Mesendoderm (in vitro differentiated cells): ENCODE measurements at regions not wholly inside any gene's neighbourhood (a gene's known extent, or its start where the extent isn't known, plus 50 kb on each side); places are given as distances from the start of the nearest gene placed in this dataset.
A peak's percentile ranks its signal among the peaks of the same experiment; 100 is the strongest.
"Not testable (repeated sequence)": the region's sequence is repeated elsewhere in the genome, so short reads cannot be mapped to it uniquely, and the experiment has no call there.

Experiments used
- DNase-seq: peaks from one replicate; pipeline ENCODE4 v3.0.0; 2013
- H2AK5ac ChIP-seq: 2 replicates; pipeline ENCODE4 v1.6.1; 2013; ENCODE audit warnings: low read length, inconsistent platforms
- H2BK120ac ChIP-seq: 2 replicates; pipeline ENCODE4 v1.6.1; 2013; ENCODE audit warnings: low read depth, mild to moderate bottlenecking, low read length, moderate library complexity, mixed read lengths
- H2BK15ac ChIP-seq: replicated peaks from 2 replicates; pipeline ENCODE4 v1.6.1; 2013; ENCODE audit warnings: low read depth, mild to moderate bottlenecking, moderate library complexity
- H2BK5ac ChIP-seq: 2 replicates; pipeline ENCODE4 v1.6.1; 2013; ENCODE audit warnings: low read length, inconsistent platforms
- H3K18ac ChIP-seq: 2 replicates; pipeline ENCODE4 v1.6.1; 2013; ENCODE audit warnings: mild to moderate bottlenecking, low read length, mixed read lengths
- H3K23ac ChIP-seq: one replicate; pipeline ENCODE4 v1.6.1; 2013; ENCODE audit warnings: low read length
- H3K27ac ChIP-seq: 2 replicates; pipeline ENCODE4 v1.5.1; 2013; ENCODE audit warnings: low read depth, mild to moderate bottlenecking, inconsistent platforms, low read length, moderate library complexity
- H3K27me3 ChIP-seq: 2 replicates; pipeline ENCODE4 v1.6.1; 2013; ENCODE audit warnings: low read length, control low read depth, mild to moderate bottlenecking, inconsistent platforms; ENCODE audit not compliant: insufficient read depth, poor library complexity
- H3K36me3 ChIP-seq: 2 replicates; pipeline ENCODE4 v1.6.1; 2013; ENCODE audit warnings: low read length, inconsistent platforms; ENCODE audit not compliant: control insufficient read depth, insufficient read depth
- H3K4ac ChIP-seq: one replicate; pipeline ENCODE4 v1.6.1; 2013; ENCODE audit warnings: low read depth, mild to moderate bottlenecking, low read length, moderate library complexity
- H3K4me1 ChIP-seq: 2 replicates; pipeline ENCODE4 v1.6.1; 2013; ENCODE audit warnings: low read depth, low read length, inconsistent platforms; ENCODE audit not compliant: control insufficient read depth
- H3K4me2 ChIP-seq: 2 replicates; pipeline ENCODE4 v1.6.1; 2013; ENCODE audit warnings: low read length
- H3K4me3 ChIP-seq: 2 replicates; pipeline ENCODE4 v1.5.1; 2013; ENCODE audit warnings: mild to moderate bottlenecking, low read length
- H3K56ac ChIP-seq: one replicate; pipeline ENCODE4 v1.6.1; 2013; ENCODE audit warnings: low read length
- H3K79me1 ChIP-seq: 2 replicates; pipeline ENCODE4 v1.6.1; 2013; ENCODE audit warnings: low read length, inconsistent platforms
- H3K79me2 ChIP-seq: 2 replicates; pipeline ENCODE4 v1.6.1; 2013; ENCODE audit warnings: mild to moderate bottlenecking, low read length; ENCODE audit not compliant: control insufficient read depth, insufficient read depth
- H3K9ac ChIP-seq: 2 replicates; pipeline ENCODE4 v1.6.1; 2013; ENCODE audit warnings: low read length, inconsistent platforms
- H4K5ac ChIP-seq: one replicate; pipeline ENCODE4 v1.6.1; 2013; ENCODE audit warnings: low read length
- H4K8ac ChIP-seq: one replicate; pipeline ENCODE4 v1.6.1; 2013; ENCODE audit warnings: low read depth, mild to moderate bottlenecking, control low read depth, low read length, moderate library complexity
- WGBS: extraction: QIAGEN DNeasy Blood & Tissue Kit; methylation state at CpG from one replicate; pipeline ENCODE4 v1.1.7; 2013; ENCODE audit warnings: low lambda C conversion rate, missing lambda C conversion rate; ENCODE audit not compliant: insufficient coverage; ENCODE audit errors: extremely low coverage; 5-methylcytosine and 5-hydroxymethylcytosine counted together

DNA sequence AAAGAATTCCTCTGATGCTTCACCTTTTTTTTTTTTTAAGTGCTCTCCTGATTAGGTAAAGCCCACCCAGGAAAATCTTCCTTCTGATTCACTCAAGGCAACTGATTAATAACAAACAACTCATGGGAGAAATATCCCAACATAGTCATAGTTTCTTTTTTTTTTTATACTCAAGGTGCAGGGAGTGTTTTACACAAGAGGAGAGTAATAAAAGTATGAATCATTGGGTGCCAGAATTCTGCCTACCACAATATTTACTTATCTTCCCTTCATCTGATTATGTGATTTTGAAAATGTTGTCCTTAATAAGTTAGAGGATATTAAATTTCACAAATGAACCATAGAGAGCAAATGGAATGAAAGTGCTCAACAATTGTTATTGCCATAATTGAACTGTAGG is 329.9 kb downstream of the TECRL start:
- H2BK5ac ChIP-seq: no peak overlapping the region
- no peaks in the 10 kb centered on the region for H3K79me2 ChIP-seq
- H3K4me1 ChIP-seq: no peaks in the 10 kb centered on the region
- no peak overlapping the region for H3K4me3 ChIP-seq
- no peak for DNase-seq
- H2BK15ac ChIP-seq: no peak overlapping the region
- H3K4ac ChIP-seq: no peak overlapping the region
- H3K23ac ChIP-seq: no peak overlapping the region
- no peaks in the 10 kb centered on the region for H3K79me1 ChIP-seq
- H3K27ac ChIP-seq: no peak overlapping the region
- no peak overlapping the region for H2AK5ac ChIP-seq
- H4K5ac ChIP-seq: no peak overlapping the region
- H3K4me2 ChIP-seq: no peak overlapping the region
- H3K56ac ChIP-seq: no peak overlapping the region
- H3K36me3 ChIP-seq: no peaks in the 10 kb centered on the region
- no peak overlapping the region for H2BK120ac ChIP-seq
- no peak overlapping the region for H3K9ac ChIP-seq
- H3K18ac ChIP-seq: no peak overlapping the region
- no peaks in the 10 kb centered on the region for H3K27me3 ChIP-seq
- no peak overlapping the region for H4K8ac ChIP-seq

DNA sequence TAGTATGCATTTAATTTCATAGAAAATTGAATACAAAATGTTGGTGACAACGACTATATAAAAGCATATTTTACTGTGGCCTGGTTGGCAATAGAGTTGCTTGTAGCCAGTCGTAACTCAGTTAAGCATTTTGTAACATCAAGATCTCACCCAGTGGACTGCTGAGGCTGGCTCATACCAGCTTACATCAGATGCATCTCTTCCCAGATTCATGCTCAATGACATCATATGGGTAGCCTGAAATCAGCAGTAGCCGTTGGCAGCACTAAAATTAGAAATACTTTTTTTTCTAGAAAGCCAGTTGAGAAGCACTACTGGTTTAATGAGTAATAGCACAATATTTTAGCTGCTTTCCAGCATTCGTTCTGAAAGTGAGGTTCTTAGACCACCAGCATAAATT is 341.2 kb downstream of the TECRL start:
- Histone ChIP-seq H3K4me1 (no peaks in the 10 kb centered on the region), H3K36me3 (no peaks in the 10 kb centered on the region), H3K56ac (no peak overlapping the region)

DNA sequence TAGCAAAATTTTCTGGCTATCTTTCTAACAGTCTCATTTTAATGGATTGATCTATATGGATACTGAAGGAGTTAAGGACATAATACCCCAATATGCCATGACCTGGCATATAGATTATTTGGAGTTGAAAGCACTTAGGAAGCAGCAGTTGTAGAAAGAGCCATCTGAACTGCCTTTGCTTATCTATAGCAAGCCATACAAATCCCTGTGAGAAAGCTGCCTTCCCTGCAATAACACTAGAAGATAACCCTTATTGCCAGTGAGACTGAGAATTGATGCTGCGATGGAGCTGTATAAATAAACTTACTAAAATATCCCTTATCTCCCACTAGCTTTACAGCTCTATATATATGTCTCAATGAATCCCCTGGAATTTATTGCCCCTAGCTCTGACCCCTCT is 346.3 kb downstream of the TECRL start:
- Histone ChIP-seq H4K8ac (no peak overlapping the region), H3K4ac (no peak overlapping the region), H4K5ac (no peak overlapping the region), H2BK120ac (no peak overlapping the region), H2AK5ac (no peak overlapping the region), H2BK15ac (no peak overlapping the region), H3K23ac (no peak overlapping the region), H3K36me3 (no peaks in the 10 kb centered on the region), H3K27ac (no peak overlapping the region), H3K4me1 (no peaks in the 10 kb centered on the region), H3K18ac (no peak overlapping the region), H3K79me2 (no peaks in the 10 kb centered on the region), H3K4me2 (no peak overlapping the region), H2BK5ac (no peak overlapping the region), H3K9ac (no peak overlapping the region), H3K79me1 (no peaks in the 10 kb centered on the region), H3K56ac (no peak overlapping the region), H3K27me3 (no peaks in the 10 kb centered on the region), H3K4me3 (no peak overlapping the region)
- no peak for DNase-seq
- WGBS: no CpG with 5 or more reads among the region's 1 CpG

More for the DNA sequence above, 341.2 kb downstream of the TECRL start:
- Histone ChIP-seq H3K4me3 (no peak overlapping the region), H3K27me3 (no peaks in the 10 kb centered on the region), H2BK120ac (no peak overlapping the region), H4K5ac (no peak overlapping the region), H2AK5ac (no peak overlapping the region), H3K27ac (no peak overlapping the region), H3K23ac (no peak overlapping the region), H3K9ac (no peak overlapping the region), H3K4me2 (no peak overlapping the region), H2BK15ac (no peak overlapping the region), H3K79me2 (no peaks in the 10 kb centered on the region), H3K18ac (no peak overlapping the region), H3K79me1 (no peaks in the 10 kb centered on the region), H4K8ac (no peak overlapping the region), H2BK5ac (no peak overlapping the region), H3K4ac (no peak overlapping the region)
- peak; percentile 53 for DNase-seq
- no CpG with 5 or more reads among the region's 4 CpGs for WGBS

DNA sequence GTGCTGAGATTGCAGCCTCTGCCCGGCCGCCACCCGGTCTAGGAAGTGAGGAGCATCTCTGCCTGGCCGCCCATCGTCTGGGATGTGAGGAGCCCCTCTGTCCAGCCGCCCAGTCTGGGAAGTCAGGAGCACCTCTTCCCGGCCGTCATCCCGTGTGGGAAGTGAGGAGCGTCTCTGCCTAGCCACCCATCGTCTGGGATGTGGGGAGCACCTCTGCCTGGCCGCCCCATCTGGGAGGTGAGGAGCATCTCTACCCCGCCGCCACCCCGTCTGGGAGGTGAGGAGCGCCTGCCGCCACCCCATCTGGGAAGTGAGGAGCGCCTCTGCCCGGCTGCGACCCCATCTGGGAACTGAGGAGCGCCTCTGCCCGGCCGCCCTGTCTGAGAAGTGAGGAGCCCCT is 372.2 kb downstream of the TECRL start:
- H3K27me3 ChIP-seq, H3K27ac ChIP-seq, H3K4me1 ChIP-seq, H3K23ac ChIP-seq, H3K4ac ChIP-seq, H3K36me3 ChIP-seq, H4K5ac ChIP-seq, H3K9ac ChIP-seq, H3K79me2 ChIP-seq, H3K79me1 ChIP-seq, H2BK15ac ChIP-seq, H2AK5ac ChIP-seq, H4K8ac ChIP-seq, H3K4me3 ChIP-seq, H3K56ac ChIP-seq, H2BK120ac ChIP-seq, DNase-seq, H2BK5ac ChIP-seq, H3K18ac ChIP-seq, H3K4me2 ChIP-seq: not testable (repeated sequence)
- no CpG with 5 or more reads among the region's 23 CpGs for WGBS

DNA sequence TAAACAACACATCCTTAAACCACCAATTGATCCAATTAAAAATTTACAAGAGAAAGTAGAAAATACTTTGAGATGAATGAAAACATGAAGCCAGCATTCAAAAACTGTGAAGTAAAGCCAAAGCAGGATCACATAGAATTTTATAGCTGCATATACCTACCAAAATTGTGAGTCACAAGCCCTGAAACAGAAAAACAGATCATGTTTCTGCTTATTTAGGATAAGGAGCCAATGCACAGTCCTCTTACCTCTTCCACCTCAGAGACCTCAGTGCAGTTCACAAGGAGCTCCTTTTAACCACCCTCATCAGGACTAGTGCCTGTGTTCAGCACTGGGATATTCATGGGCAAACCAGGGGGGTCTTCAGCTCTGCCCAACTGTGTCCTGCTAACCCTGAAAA is 386.7 kb downstream of the TECRL start:
- Histone ChIP-seq H3K4me1 (no peaks in the 10 kb centered on the region), H2BK120ac (no peak overlapping the region), H3K9ac (no peak overlapping the region), H3K27me3 (no peaks in the 10 kb centered on the region), H3K27ac (no peak overlapping the region), H2BK5ac (no peak overlapping the region), H2BK15ac (no peak overlapping the region), H3K4me2 (no peak overlapping the region), H2AK5ac (no peak overlapping the region), H3K79me1 (no peaks in the 10 kb centered on the region), H3K36me3 (no peaks in the 10 kb centered on the region), H3K56ac (no peak overlapping the region), H4K8ac (no peak overlapping the region), H3K4me3 (no peak overlapping the region), H4K5ac (no peak overlapping the region), H3K18ac (no peak overlapping the region), H3K79me2 (no peaks in the 10 kb centered on the region), H3K23ac (no peak overlapping the region), H3K4ac (no peak overlapping the region)
- no peak for DNase-seq

DNA sequence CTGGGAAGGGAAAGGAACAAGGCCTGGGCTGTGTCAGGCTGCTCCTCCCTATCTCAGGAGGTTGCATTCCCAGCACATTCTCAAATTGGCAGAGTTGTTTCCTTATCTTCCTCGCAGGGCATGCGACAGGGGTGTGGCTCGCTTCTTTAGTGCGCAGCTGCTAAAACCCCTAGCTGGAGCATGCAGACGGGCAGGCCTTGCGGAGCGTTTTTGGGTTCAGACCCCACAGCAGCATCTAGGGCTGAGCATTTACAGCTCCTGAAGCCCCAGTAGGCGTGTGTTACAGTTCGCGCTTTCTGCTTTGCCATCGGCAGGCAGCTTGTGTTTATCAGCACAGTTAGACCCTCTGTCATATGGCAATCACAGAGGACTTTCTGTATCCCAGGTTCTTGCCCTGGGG is 392.4 kb downstream of the TECRL start:
- Histone ChIP-seq H3K4me2 (no peak overlapping the region), H3K18ac (no peak overlapping the region), H2AK5ac (no peak overlapping the region), H3K27ac (no peak overlapping the region), H3K79me2 (no peaks in the 10 kb centered on the region), H3K4ac (no peak overlapping the region), H2BK5ac (no peak overlapping the region), H4K8ac (no peak overlapping the region), H3K36me3 (no peaks in the 10 kb centered on the region), H3K56ac (no peak overlapping the region), H2BK120ac (no peak overlapping the region), H3K4me3 (no peak overlapping the region), H3K79me1 (no peaks in the 10 kb centered on the region), H3K9ac (no peak overlapping the region), H3K23ac (no peak overlapping the region), H3K27me3 (no peaks in the 10 kb centered on the region), H4K5ac (no peak overlapping the region), H3K4me1 (no peaks in the 10 kb centered on the region), H2BK15ac (no peak overlapping the region)
- WGBS: no CpG with 5 or more reads among the region's 11 CpGs
- no peak for DNase-seq
